ENCODE measurements at regions not wholly inside any gene's neighbourhood (a gene's known extent, or its start where the extent isn't known, plus 50 kb on each side); places are given as distances from the start of the nearest gene placed in this dataset.
A peak's percentile ranks its signal among the peaks of the same experiment; 100 is the strongest.

GRCh38 chr2:33766175-33766574 lies 167.1 kb upstream of the FAM98A start:
- Mint-ChIP-seq H3K27me3 (no peaks in the 10 kb centered on the region), H3K4me3 (ENCODE audit: low read depth) (no peak overlapping the region), H3K4me1 (ENCODE audit: low read depth) (peaks cover 14% of the 10 kb centered on the region), H3K9me3 (ENCODE audit: low read depth) (peaks cover 3% of the 10 kb centered on the region), H3K36me3 (ENCODE audit: insufficient read depth) (peaks cover 1% of the 10 kb centered on the region), H3K27ac (no peak overlapping the region)
- no peak for TF ChIP-seq CTCF (IDR thresholded peaks at IDR 0.05; ENCODE audit: unreplicated experiment)
- DNase-seq (ENCODE audit: low spot score, unreplicated experiment) = no peak

DNA sequence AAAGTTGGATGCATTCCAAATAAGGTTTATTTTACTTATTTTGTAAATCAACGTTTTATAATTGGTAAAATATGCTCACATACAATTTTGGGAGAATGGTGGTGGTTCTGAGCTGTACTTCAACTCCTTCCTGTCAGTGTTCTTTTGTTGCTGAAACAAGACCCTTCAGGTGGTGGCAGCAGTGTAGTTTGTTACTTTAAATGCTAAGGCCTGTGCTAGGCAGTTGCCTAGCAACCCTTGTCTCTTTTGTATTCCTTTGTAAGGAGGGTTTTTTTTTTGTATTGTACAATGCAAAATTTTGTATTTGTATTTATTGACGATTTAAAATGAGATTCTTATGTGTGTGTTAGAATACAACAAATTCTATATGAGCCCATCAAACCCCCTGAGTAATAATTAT lies 166.0 kb upstream of the FAM98A start:
- Mint-ChIP-seq H3K9me3 (ENCODE audit: low read depth) (peaks cover 3% of the 10 kb centered on the region), H3K36me3 (ENCODE audit: insufficient read depth) (peaks cover 1% of the 10 kb centered on the region), H3K27ac (no peak overlapping the region), H3K27me3 (no peaks in the 10 kb centered on the region), H3K4me3 (ENCODE audit: low read depth) (no peak overlapping the region), H3K4me1 (ENCODE audit: low read depth) (peaks cover 14% of the 10 kb centered on the region)
- no peak for DNase-seq (ENCODE audit: low spot score, unreplicated experiment)
- no peak for TF ChIP-seq CTCF (IDR thresholded peaks at IDR 0.05; ENCODE audit: unreplicated experiment)

DNA sequence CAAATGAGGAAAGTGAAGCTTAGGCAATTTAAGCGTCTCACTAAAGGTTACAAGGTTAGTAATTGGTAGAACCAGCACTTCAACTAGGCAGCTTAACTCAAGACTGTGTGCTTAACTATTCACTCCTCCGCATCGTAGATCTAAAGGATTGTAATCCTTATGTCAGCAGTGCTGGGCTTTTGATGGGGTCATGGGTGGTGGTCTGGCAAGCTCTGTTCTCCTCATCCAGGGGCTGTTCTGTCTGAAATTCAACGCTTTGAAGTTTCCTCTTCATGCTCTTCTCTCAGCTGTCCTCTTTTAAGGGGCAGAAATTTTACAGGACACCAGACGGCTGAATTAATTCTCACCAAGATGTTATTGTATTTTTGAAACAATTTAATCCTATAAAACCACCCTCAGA lies 165.5 kb upstream of the FAM98A start:
- Mint-ChIP-seq H3K4me3 (ENCODE audit: low read depth) (no peak overlapping the region), H3K9me3 (ENCODE audit: low read depth) (peaks cover 3% of the 10 kb centered on the region), H3K27me3 (no peaks in the 10 kb centered on the region), H3K27ac (peak overlapping the region; percentile 88), H3K4me1 (ENCODE audit: low read depth) (peaks cover 14% of the 10 kb centered on the region), H3K36me3 (ENCODE audit: insufficient read depth) (peaks cover 1% of the 10 kb centered on the region)
- no peak for TF ChIP-seq CTCF (IDR thresholded peaks at IDR 0.05; ENCODE audit: unreplicated experiment)
- DNase-seq (ENCODE audit: low spot score, unreplicated experiment) = no peak

GRCh38 chr2:33763671-33764310 lies 164.7 kb upstream of the FAM98A start:
- H3K27ac Mint-ChIP-seq = no peak overlapping the region
- H3K27me3 Mint-ChIP-seq = no peaks in the 10 kb centered on the region
- H3K9me3 Mint-ChIP-seq (ENCODE audit: low read depth) = peaks cover 9% of the 10 kb centered on the region
- no peak for DNase-seq (ENCODE audit: low spot score, unreplicated experiment)
- TF ChIP-seq CTCF (IDR thresholded peaks at IDR 0.05; ENCODE audit: unreplicated experiment) = no peak
- no peak overlapping the region for H3K4me3 Mint-ChIP-seq (ENCODE audit: low read depth)
- peaks cover 14% of the 10 kb centered on the region for H3K4me1 Mint-ChIP-seq (ENCODE audit: low read depth)
- H3K36me3 Mint-ChIP-seq (ENCODE audit: insufficient read depth) = peaks cover 1% of the 10 kb centered on the region

DNA sequence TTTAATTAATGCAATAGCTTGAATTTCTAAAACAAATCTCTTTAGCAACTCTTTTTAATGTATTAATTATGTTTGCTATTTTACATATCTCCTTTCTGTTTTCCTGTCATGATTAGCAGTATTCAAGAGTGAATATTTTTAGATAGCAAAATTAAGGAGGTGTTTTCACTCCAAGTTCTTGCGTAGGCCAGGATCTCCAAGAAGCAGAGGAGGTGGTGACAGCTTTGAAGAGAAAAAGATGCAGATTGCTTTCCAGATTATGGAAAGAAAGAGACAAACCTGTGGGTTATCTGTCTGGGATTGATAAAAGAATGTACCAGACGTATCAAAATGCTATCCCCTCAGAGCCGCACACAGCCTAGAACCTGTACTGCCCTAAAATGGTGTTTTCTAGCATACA lies 163.5 kb upstream of the FAM98A start:
- Mint-ChIP-seq H3K4me1 (ENCODE audit: low read depth) (peaks cover 14% of the 10 kb centered on the region), H3K9me3 (ENCODE audit: low read depth) (peaks cover 13% of the 10 kb centered on the region), H3K36me3 (ENCODE audit: insufficient read depth) (peaks cover under 1% of the 10 kb centered on the region), H3K4me3 (ENCODE audit: low read depth) (no peak overlapping the region), H3K27me3 (no peaks in the 10 kb centered on the region), H3K27ac (no peak overlapping the region)
- TF ChIP-seq CTCF (IDR thresholded peaks at IDR 0.05; ENCODE audit: unreplicated experiment) = no peak
- DNase-seq (ENCODE audit: low spot score, unreplicated experiment) = no peak
